Heart left ventricle (tissue), 16 donors: ENCODE measurements at regions not wholly inside any gene's neighbourhood (a gene's known extent, or its start where the extent isn't known, plus 50 kb on each side); places are given as distances from the start of the nearest gene placed in this dataset.
A peak's percentile ranks its signal among the peaks of the same experiment; 100 is the strongest.

Experiments
- ATAC-seq, 4 donors: fragments of 200-7000 bp; cut with Tn5 transposase; one replicate each; pipeline ENCODE4 v1.9.1; 2020 to 2022; ENCODE audit warnings: moderate library complexity in 4 of 4, mild to moderate bottlenecking in 3 of 4, moderate number of reproducible peaks in 1 of 4
- DNase-seq, 5 donors: peaks; one replicate each; pipeline ENCODE4 v3.0.0-alpha.2; 2020
- H3K27ac ChIP-seq, 12 donors: fragments of 200-600 bp; sonication (generic) in 4 of 12; one replicate each; pipeline versions ENCODE4 v1.5.0 to v1.8.0; 2016 to 2022; ENCODE audit warnings: mild to moderate bottlenecking in 2 of 12
- H3K27me3 ChIP-seq, 9 donors: fragments of 200-600 bp; sonication (generic) in 2 of 9; one replicate each; pipeline versions ENCODE4 v1.5.1 to v1.8.0; 2016 to 2022; ENCODE audit warnings: mild to moderate bottlenecking in 3 of 9
- H3K36me3 ChIP-seq, 9 donors: fragments of 200-600 bp; sonication (generic) in 2 of 9; one replicate each; pipeline versions ENCODE4 v1.5.0 to v1.8.0; 2018 to 2022; ENCODE audit warnings: mild to moderate bottlenecking in 2 of 9
- H3K4me1 ChIP-seq, 12 donors: fragments of 200-600 bp; sonication (generic) in 4 of 12; one replicate each; pipeline versions ENCODE4 v1.5.0 to v1.8.0; 2016 to 2022; ENCODE audit warnings: mild to moderate bottlenecking in 3 of 12
- H3K4me3 ChIP-seq, 12 donors: fragments of 200-600 bp; sonication (generic) in 4 of 12; one replicate each; pipeline versions ENCODE4 v1.5.0 to v1.8.0; 2017 to 2022; ENCODE audit warnings: mild to moderate bottlenecking in 9 of 12, moderate library complexity in 4 of 12
- H3K9me3 ChIP-seq, 12 donors: fragments of 200-600 bp; sonication (generic) in 4 of 12; one replicate each; pipeline versions ENCODE4 v1.5.0 to v1.8.0; 2016 to 2022; ENCODE audit warnings: mild to moderate bottlenecking in 1 of 12
- POLR2A ChIP-seq, 2 donors: fragments of 450-650 bp; IDR thresholded peaks; one replicate each; pipeline ENCODE4 v1.6.1; 2017; ENCODE audit warnings: antibody characterized with exemption in 2 of 2, mild to moderate bottlenecking in 2 of 2, moderate library complexity in 2 of 2
- WGBS, 4 donors: extraction: QIAGEN DNeasy Blood & Tissue Kit in 2 of 4; methylation state at CpG; one replicate each; pipeline versions ENCODE4 v1.1.5 to v1.1.7; 2013 to 2018; 5-methylcytosine and 5-hydroxymethylcytosine counted together
- intact Hi-C, 10 donors: fragments of 100-400 bp; cut with DNase I; formaldehyde crosslinking; loops; one replicate each; pipeline versions ENCODE4 v1.11.1 to v1.14.2; 2022
- TF ChIP-seq, protein P1 (sequence below), 12 donors: fragments of 200-600 bp; sonication (generic) in 4 of 12; IDR thresholded peaks; one replicate each; pipeline versions ENCODE4 v1.5.0 to v1.8.0; 2018 to 2022; ENCODE audit warnings: antibody characterized with exemption in 12 of 12, mild to moderate bottlenecking in 5 of 12
- donor health status: ischemic (EF 13 %, LVEDD 7.1; RV severe dilation, severe dysfunction).
- donor health status: healthy with polysubstance abuse.
- donor health status: DM: no; HTN: yes; CAD: no.
- donor health status: DM: no; HTN: no; CAD: no.
- donor health status: ischemic (EF 25% LVEDD 6.9; RV normal size, moderate dysfunction).
- donor health status: ischemic (EF 25% LVEDD 5.7; RV mildly dilated, moderate dysfunction).
- donor health status: healthy.
- donor health status: DM: yes; HTN: yes; CAD: no.
- donor health status: ischemic (EF 35%, LVEDD 5.7; RV mildly dilated, moderate dysfunction).
- donor health status: nonischemic (EF 11% LVEDD 7.7; RV severe dilation, severe dysfunction).
- donor health status: DM: yes; HTN: yes; CAD: no.
- donor health status: PGD.
- donor health status: ischemic (EF 29% LVEDD 5.4; RV normal size, mild dysfunction).
- donor health status: nonischemic (EF 23%, LVEDD 6.1; RV moderate dilation, normal function).

DNA sequence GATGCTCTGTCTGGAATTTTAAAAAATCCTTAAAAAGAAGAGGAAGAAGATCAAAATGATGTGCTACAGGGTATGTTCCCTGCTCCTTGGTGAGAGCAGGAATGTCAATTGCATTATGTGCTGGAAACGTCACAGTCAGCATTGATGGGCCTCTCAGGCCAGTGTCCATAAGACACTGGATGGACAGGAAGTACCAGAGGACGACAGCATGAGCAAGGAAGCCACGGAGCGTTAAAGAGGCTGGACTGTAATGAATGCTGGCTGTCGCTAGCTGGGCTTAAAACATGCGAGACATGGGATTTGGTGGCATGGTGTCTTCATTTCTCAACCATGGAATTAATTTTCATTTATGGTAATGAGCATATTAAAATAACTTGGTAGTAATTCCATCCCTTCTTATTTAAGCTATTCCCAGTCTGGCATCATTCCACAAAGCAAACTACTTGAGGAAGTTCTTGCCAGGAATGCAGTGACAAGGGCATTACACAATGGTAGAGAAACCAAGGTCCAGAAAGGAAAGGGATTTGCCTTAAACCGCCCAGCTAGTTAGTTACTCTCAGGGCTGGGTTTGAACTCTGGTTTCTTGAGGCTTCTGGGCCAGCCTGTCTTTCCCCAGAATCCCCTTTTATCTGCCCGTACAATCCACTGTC lies 166.6 kb upstream of the SOX4 start:
- Histone ChIP-seq H3K4me3 (no peak overlapping the region), H3K27ac (no peak overlapping the region), H3K9me3 (peaks cover 0 to 9% (median 0%) of the 10 kb centered on the region in 12 donors), H3K36me3 (no peaks in the 10 kb centered on the region), H3K27me3 (no peaks in the 10 kb centered on the region), H3K4me1 (no peaks in the 10 kb centered on the region)
- DNase-seq: no peak
- TF ChIP-seq, protein P1, sequence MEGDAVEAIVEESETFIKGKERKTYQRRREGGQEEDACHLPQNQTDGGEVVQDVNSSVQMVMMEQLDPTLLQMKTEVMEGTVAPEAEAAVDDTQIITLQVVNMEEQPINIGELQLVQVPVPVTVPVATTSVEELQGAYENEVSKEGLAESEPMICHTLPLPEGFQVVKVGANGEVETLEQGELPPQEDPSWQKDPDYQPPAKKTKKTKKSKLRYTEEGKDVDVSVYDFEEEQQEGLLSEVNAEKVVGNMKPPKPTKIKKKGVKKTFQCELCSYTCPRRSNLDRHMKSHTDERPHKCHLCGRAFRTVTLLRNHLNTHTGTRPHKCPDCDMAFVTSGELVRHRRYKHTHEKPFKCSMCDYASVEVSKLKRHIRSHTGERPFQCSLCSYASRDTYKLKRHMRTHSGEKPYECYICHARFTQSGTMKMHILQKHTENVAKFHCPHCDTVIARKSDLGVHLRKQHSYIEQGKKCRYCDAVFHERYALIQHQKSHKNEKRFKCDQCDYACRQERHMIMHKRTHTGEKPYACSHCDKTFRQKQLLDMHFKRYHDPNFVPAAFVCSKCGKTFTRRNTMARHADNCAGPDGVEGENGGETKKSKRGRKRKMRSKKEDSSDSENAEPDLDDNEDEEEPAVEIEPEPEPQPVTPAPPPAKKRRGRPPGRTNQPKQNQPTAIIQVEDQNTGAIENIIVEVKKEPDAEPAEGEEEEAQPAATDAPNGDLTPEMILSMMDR (IDR thresholded peaks at IDR 0.05): no peak
- no peak for TF ChIP-seq POLR2A (IDR thresholded peaks at IDR 0.05)
- intact Hi-C loops: no loop called here
- no peak for ATAC-seq
- whole genome bisulfite sequencing, 4 donors: 68 to 88% (median 74%) methylated on average over 8 of the region's 8 CpGs

DNA sequence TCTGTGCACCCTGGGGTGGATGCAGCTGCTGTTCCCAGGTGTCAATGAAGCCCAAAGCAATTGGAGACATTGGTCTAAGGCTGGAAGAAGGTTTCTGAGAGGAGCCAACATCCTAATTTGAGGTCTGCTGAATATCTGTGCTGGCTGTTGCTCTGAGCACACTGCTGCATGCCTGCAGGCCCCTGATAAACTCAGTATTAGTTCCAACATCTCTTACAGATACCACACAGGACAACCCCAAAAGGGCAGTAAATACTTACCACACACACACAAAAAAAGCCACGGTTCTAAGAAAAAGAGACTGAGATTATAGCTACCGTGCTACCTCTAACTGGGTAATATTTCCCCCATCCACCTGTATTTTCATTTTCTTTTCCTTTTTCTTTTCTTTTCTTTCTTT lies 164.3 kb upstream of the SOX4 start:
- intact Hi-C loops: no loop called here
- no peak for TF ChIP-seq POLR2A (IDR thresholded peaks at IDR 0.05)
- TF ChIP-seq, protein P1 (IDR thresholded peaks at IDR 0.05): no peak
- DNase-seq (no peak), ATAC-seq (no peak)
- Histone ChIP-seq H3K9me3 (peaks cover 0 to 9% (median 0%) of the 10 kb centered on the region in 12 donors), H3K4me1 (no peaks in the 10 kb centered on the region), H3K36me3 (no peaks in the 10 kb centered on the region), H3K4me3 (no peak overlapping the region), H3K27ac (no peak overlapping the region), H3K27me3 (no peaks in the 10 kb centered on the region)
- WGBS, 4 donors: 69 to 88% (median 77%) methylated on average over 2 of the region's 2 CpGs

DNA sequence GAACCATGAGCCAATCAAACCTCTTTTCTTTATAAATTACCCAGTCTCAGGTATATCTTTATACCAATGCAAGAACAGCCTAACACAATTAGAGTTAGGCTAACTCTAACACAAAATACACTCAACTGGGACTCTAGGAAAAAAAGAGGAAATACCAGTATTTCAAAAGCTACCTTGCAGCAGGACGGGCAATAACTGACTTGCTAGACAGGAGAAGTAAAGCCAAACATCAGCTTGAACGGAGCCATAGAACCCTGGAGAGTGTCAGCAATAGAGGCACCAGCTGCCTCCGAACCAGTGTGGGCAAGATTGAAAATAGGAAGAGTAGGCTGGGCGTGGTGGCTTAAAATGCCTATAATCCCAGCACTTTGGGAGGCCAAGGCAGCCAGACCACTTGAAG lies 162.0 kb upstream of the SOX4 start:
- Histone ChIP-seq H3K36me3 (no peaks in the 10 kb centered on the region), H3K4me1 (no peaks in the 10 kb centered on the region), H3K4me3 (no peak overlapping the region), H3K27me3 (no peaks in the 10 kb centered on the region), H3K9me3 (peaks cover 0 to 2% (median 0%) of the 10 kb centered on the region in 12 donors), H3K27ac (no peak overlapping the region)
- ATAC-seq (no peak), DNase-seq (no peak)
- TF ChIP-seq POLR2A (IDR thresholded peaks at IDR 0.05): no peak
- TF ChIP-seq, protein P1 (IDR thresholded peaks at IDR 0.05): no peak
- intact Hi-C loops: no loop called here
- 91 to 95% (median 93%) methylated on average over 4 of the region's 4 CpGs for WGBS, 4 donors

DNA sequence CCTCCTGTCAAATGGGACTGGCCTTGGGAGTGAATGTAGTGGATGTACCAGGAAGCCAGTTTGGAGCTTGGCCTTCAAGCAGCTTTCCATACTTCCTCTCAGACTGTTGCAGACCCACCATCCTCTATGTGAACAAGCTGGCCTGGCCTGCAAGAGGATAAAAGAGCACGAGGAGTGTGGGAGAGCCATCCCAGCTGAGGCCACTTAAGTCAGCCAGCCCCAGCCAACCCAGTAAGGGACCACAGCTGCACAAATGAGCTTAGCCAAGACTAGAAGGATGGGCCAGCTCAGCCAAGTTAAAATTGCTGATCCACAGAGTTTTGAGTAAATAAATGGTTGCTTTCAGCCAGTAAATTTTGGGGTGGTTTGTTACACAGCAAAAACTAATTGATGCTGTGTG lies 156.9 kb upstream of the SOX4 start:
- ATAC-seq (peak in 1 of 4 donors; percentile 26), DNase-seq (peak in 1 of 5 donors; percentile 32)
- no peaks in the 10 kb centered on the region for H3K9me3 ChIP-seq
- H3K4me3 ChIP-seq: no peak overlapping the region
- peaks cover 0 to 18% (median 0%) of the 10 kb centered on the region in 12 donors for H3K4me1 ChIP-seq
- no peaks in the 10 kb centered on the region for H3K36me3 ChIP-seq
- no peak overlapping the region for H3K27ac ChIP-seq
- TF ChIP-seq, protein P1 (IDR thresholded peaks at IDR 0.05): no peak
- TF ChIP-seq POLR2A (IDR thresholded peaks at IDR 0.05): no peak
- WGBS, 4 donors: 55 to 73% (median 68%) methylated on average over 1 of the region's 1 CpG
- intact Hi-C loops: no loop called here
- no peaks in the 10 kb centered on the region for H3K27me3 ChIP-seq
